A673 (cell line): ENCODE measurements at regions not wholly inside any gene's neighbourhood (a gene's known extent, or its start where the extent isn't known, plus 50 kb on each side); places are given as distances from the start of the nearest gene placed in this dataset.

Experiments used
- CTCF ChIP-seq: fragments of 300-800, 200-600 bp; sonication (generic); conservative IDR thresholded peaks from 2 replicates; pipeline ENCODE4 v1.5.1; 2017; ENCODE audit warnings: low read depth, mild to moderate bottlenecking, antibody characterized with exemption, low read length, moderate library complexity, mixed read lengths
- EZH2 ChIP-seq: fragments of 200-600 bp; sonication (generic); IDR thresholded peaks from 2 replicates; pipeline ENCODE4 v1.6.1; 2017; ENCODE audit warnings: borderline replicate concordance, low read depth, mild to moderate bottlenecking, mixed read lengths, antibody characterized with exemption, low read length; ENCODE audit not compliant: poor library complexity, severe bottlenecking

DNA sequence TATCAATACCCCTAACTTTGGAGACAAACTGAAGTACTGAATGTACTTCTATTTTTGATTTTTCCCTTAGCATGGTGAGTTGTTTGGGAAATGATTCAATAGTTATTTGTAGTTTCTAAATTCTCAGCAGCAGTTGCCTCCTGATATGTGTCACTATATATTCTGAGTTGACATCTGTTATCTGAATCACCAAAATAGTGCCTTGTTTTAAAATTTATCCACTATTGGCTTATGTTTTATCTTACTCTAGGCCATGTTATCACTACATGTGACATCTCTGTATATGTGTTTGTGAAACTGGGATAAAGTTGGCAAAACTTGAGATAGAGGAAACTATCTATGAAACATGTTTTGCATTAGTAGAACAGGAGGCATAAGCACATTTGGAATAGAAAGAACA lies 317.6 kb downstream of the TLE4 start:
- TF ChIP-seq CTCF (no peak), EZH2 (no peak)
